UCSD-AML1 (cell line): ENCODE measurements at regions not wholly inside any gene's neighbourhood (a gene's known extent, or its start where the extent isn't known, plus 50 kb on each side); places are given as distances from the start of the nearest gene placed in this dataset.

Experiments used
- DNase-seq: peaks from one replicate; lab custom pipeline; 2025; ENCODE audit not compliant: unreplicated experiment; lab: John Stamatoyannopoulos, UW

DNA sequence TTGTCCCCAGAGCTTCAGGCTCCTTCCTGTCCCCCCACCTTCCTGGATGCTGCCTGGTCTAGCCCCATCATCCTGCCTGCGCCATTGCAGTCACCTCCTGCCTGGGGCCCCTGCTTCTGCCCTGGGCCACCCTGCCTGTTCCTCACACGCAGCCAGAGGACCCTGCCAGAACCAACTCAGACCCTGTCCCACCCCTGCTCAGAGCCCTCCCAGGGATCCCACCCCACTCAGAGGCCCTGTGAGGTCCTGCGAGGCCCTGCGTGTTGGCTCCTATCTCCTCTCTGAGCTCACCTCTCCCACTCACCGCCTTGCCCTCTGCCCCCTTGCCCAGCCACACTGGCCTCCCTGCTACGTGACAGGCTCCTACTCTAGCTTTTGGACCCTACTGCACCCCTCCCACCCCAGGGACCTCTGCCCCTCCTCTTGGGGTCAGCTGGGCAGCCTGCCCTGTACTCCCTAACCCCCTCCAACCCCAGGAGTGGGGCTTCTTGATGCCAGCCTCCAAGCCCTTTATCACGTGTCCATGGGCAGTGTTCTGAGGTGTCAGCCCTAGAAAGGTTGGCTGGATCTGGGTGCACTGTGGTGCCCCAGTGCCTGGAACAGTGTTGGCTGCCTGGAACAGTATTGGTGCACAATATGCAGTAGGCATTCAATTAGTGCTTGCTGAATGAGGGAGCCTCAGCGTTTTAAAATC is 68.3 kb downstream of the CEBPB start:
- peak; percentile 31 for DNase-seq

DNA sequence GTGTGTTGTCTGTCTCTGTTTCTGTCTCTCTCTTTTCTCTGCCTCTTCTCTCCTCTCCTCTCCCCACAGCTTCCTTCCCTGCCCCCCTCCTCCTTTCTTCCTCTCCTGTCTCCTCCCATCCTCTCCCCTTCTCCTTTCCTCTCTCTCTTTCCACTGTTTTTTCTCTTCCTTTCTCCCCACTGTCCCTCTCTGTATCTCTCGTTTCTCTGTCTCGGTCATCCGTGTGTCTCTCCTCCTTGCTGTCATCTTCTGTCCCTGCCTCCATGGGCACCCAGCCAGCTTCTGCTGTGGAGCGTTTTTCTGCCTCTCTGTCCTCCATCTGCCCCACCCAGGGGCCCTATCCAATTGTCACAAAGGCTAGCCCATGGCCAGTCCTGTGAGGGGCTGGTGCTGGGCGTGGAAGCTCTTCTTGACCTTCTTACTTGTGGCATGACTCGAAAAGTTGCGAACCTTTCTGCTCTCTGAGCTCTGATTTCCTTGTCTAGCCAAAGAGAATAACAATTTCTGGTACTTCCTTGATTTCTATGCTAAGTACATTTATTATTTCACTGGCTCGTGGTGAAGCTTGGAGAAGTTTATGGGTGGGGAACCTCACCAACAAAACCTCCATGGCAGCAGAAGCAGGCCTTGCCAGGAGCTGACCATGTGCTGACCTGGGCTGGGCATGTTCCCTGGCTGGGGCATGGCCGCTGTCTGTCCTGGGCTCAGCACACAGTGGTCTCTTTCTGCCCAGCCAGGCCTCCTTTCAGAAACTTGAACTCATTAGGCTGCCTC is 69.3 kb downstream of the CEBPB start:
- DNase-seq = no peak

DNA sequence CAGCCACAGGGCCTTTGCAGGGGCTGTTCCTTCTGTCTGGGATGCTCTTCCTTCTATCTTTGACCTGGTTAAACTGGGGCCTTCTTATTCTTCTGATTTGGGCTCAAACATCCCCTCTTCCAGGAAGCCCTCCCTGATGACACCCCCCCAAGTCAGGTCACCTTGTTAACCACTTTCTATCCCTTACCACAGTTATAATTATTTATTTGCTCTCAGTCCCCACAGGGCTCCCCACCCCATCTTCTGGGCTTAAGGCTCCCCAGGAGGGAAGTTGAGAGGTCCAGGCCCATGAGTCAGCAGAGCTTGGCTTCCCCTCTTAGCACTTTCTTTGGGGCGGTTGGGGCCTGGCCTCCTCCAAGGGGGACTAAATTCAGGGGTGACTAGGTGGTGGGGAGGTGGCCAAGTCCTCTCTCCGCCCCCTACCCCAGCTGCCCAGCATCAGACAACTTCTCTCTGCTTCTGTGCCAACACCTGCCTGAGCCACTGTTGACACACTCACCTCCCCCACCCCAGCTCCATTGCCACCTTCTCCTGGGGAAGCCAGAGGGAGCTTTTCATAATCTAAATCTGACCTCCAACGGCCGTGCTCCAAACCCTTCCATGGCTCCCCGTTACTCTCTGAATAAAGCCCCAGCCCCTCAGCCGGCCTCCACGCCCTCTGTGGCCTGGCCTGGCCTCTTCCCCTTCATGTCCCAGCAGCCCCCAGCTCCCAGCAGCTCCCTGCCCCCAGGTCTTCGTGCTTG is 70.0 kb downstream of the CEBPB start:
- DNase-seq = no peak

DNA sequence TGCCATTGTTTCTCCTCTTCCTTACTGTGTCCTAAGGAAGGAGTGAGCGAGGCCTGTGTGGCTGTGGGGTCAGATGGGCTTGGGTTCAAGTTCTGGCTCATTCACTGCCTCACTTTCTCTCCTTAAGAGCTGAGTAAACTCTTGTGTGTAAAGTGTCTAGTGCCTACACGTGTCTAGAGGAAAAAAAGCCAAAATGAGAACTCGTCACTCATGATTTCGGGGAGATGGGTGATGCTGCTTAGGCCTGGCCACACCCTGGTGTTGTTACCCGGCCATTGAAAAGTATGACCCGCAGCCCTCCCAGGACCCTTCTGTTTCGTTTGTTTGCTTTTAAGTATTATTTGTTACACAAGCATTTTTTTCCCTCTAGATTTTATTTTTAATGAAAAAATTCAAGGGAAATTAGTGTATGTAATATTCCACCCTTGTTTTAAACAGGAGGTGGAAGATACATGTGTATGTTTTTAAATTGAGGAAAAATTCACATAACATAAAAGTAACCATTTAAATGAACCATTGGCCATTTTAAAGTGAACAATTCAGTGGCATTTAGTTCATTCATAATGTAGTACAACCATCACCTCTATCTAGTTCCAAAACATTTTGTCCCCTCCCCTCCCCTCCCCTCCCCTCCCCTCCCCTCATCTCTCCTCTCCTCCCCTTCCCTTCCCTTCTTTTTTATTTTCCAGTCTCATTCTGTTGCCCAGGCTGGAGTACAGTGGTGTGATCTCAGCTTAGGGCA is 71.0 kb downstream of the CEBPB start:
- no peak for DNase-seq

DNA sequence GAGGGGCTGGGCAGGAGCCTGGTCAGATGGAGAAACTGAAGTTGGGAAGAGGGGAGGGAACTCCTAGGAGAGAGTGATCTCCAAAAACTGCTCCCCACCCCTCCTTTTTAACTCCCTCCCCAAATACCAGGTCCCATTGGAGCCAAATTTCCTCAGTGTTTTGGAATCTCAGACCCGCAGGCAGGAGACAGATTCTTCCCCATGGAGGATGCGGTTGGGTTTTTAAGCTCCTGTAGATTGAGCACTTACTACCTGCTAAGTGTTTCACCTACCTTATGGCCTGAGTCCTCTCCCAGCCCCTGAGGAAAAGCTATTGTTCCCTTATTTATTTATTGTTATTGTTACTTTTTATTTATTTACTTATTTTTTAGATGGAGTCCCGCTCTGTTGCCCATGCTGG is 73.2 kb downstream of the CEBPB start:
- no peak for DNase-seq

DNA sequence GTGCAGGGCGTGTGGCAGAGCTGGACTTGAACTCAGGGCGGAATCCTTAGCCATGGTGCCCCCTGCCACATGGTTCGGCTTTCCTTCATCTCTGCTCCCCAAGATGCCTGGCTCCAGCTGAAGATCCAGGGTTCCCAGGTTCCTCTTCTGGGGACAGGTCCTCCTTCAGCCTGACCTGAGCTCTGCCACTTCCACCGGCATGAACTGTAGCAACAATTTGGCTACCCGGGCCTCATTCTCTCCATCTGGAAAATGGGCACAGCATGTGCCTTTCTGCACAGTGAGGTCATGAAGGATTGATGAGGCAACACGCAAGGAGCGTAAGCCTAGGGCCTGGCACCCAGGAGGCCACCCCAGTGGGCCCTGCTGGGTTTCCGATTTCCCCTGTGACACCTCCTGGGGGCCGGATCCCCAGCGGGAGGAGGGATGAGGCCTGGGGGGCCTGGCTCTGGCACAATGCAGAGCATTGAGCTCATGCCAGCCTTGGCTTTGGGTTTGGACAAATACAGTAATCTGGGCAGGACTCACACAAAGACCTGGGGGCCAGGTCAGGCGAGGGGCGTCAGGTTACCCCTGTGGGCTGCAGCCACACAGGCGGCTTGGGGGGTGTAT is 74.0 kb downstream of the CEBPB start:
- DNase-seq = no peak

DNA sequence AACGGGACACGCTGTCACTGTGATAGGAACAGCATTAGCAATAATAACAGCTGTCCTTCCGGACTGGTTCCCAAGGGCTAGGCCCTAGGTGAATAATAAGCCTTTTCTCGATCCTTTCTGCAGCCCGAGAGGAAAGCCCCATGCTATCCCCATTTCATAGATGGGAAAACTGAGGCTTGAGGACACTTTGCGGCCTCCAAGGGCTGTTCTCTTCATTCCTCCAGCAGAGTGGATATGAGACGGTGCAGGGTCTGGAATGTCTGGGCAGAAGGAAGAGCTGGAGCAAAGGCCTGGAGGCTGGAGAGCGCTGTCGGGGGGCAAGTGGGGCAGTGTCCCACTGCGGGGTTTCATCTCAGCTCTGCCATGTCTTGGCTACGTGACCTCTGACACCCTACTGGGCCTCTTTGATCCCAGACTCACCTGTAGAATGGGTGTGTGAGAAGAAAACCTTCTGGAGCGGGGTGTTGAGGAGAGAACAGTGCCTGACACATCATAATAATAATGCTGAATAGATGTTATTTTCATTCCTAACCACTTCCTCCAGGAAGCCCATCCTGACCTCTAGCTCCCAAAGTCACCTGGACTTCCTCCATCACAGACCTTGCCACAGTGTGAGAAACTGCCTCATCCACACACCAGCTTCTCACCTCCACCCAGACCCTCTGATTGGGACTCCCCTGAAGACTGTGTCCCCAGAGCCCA is 74.8 kb downstream of the CEBPB start:
- DNase-seq = no peak

DNA sequence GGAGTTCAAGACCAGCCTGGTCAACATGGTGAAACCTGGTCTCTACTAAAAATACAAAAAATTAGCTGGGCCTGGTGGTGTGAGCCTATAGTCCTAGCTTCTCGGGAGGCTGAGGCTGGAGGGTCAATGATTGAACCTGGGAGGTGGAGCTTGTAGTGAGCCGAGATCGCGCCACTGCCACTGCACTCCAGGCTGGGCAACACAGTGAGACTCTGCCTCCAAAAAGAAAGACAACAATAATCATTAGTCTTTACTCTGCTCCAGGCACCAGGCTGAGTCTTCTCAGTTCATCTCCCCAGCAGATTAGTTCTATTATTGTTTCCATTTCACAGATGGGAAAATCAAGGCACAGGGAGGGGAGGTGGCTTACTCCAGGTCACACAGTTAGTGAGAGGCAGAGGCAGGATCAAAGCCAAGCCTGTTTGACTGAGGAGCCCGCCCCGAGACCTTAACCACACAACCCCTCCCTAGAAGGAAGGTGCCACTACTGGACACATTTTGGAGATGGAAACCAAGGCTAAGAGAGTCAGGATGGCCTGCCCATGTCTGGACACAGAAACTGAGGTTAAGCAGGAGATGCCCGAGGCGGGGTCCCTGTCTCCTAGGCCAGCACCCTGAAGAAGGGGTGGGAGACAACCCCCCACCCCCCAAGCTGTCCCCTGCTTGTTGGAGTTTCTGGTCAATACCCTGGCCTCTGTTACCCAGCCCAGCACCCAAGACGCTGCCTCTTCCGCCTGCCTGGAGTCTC is 75.8 kb downstream of the CEBPB start:
- DNase-seq = no peak

DNA sequence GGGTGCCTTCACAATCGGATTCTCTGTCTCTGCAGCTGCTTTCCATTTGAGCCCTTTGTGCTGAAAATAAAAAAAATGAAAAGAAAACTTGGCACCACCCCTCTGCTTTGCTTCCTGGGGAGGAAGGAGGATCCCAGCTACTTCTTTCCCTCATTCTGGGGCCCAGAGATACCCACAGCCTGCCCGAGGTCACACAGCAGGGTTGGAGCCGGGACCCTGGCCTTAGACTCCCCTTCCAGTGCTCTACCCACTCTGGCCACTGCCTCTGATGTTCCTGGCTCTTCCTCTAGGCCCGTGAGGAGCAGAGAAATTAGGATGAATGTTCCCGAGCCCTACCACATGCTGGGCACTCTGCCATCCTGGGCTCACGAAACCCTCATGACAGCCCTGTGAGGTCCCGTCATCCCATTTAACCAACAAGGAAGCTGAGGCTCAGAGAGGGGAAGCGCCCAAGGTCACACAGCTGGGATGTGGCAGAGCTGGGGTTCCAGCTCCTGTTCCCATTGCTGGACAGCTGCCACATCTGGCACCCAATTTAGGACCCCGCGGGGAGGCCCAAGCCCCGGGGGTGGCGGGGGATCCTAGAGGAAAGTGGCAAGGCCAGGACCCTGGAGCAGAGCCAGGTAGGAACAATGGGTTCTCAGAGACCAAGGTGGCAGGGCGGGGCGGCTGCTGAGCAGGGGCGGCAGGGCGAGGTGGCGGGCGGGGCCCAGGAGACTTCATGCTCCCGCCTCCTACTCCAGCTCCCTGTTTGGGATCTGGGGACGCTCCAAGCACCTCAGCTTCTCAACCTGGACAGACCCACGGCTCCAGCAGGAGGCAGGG is 76.6 kb downstream of the CEBPB start:
- DNase-seq = peak; percentile 36

DNA sequence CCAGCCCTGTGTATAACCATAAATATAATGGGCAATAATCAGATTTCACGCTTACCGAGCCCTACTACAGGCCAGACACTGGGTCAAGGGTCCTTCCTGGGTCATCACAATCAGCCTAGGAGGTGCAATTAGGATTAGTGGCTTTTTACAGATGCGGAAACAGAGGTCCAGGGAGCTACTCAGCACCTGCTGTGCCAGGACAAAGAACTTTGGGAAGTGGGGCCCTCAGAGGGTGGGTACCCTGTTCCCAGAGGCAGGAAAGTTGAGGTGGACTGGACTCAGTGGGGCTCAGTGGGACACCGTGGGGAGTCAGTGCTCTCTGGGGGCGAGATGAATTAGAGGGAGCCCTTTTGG is 77.2 kb downstream of the CEBPB start:
- no peak for DNase-seq

DNA sequence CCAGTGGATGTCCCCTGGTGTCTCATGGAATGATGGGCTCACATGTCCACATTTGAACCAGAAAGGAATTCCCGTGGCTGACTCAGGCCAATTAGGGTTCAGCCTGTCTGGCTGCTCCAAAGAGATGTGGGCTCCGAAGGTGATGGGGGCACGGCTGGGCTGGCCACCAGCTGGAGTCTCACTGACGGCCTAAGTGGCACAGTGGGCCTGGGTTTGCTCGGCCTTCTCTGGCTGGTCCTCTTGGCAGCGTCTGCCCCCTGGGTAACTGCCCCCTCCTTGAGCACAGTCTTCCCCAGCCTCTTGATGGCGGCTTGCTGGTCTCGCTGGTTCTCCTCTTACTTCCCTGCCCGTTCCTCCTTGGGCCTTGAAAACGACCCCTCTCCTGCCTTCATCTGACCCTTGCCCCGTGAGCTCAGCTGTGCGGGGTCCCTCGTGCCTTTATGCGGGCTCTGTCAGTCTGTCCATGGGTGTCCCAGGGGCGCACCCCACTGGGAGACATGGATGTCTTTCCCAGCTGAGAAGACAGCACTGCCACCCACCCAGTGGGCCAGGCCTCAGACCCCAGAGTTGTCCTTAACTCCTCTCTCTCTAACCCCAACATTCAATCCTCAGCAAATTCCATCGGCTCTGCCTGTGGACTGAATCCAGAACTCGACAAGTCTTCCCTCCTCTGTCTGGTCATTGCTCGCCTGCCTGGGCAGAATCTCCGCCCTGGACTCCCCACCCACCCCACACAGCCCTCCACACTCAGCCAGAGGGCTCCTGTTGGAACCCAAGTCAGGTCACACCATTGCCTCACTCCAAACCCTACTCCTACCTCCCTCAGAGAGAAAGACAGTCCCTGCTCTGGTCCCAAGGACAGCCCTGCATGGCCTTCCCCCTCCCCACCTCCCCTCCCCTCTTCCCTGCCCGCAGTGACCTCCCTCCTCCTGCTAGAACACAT is 78.7 kb downstream of the CEBPB start:
- DNase-seq = no peak

DNA sequence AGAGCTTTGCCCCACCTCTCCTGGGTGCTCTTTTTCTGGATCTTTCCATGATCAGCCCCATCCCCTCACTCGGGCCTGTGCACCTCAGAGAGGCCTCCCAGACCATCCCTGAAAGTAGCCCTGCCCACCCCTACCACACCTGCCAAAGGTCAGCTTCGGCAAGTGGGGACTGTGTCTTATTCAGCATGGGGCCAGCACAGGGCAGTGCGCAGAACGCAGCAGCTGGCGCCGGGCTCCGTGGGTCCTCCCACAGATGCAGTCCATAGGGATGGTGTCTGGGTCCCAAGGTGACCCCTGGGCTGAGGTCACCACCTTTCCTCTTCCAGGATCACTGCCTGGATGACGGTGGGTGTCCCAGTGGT is 79.4 kb downstream of the CEBPB start:
- no peak for DNase-seq

DNA sequence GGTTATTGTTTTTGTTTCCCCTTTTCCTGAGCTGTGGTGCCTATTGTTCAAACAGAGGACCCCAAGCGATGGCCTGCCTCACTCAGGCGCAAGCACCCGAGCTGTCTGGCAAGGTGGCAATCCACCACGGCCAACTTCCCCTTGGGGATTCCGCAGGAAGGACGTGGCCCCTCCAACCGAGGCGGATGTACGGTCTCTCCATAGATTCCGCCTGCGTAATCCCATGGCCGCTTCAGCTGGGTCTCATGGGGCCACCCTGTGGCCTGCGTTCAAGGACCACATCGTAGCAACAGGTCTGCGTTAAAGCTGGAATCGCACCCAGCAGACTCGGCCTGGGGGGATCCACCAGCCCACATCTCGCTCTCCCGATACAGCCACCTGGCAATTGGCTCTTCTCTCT is 79.9 kb downstream of the CEBPB start:
- peak; percentile 84 for DNase-seq

DNA sequence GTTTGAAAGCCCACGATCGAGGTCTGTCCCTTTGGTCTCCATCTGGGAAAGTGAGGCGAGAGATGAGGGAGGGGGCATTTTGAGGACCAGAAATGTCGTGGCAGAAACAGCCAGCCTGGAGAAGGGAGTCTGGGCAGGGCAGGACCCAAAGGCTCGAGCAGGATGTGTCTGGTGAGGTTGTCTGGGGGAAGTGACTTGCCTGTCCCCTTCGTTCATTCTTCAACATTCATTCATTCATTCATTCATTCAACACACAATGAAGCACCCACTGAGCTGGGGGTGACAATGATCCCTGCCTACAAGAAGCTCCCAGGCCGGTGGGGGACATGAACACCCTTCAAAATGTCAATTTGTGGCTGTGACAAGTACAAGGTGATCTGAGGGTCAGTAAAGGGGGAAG is 80.5 kb downstream of the CEBPB start:
- DNase-seq = peak; percentile 45

DNA sequence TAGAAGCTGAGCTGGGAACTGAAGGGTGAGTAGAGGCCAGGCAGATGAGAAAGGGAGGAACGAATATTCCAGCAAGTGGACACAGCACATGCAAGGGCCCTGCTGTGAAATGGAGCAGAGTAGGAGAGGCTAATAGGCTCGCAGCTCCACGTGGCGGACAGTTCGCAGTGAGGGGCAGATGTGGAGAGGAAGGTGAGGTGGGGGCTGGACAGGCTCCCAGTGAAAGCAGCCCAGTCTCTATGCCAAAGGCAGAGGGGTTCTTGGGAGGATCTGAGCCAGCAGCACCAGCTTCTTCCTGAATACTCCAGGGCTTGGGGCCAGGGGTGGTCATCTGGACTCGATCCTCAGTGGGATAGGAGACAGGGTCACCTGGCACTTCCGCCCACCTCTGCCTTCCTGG is 81.0 kb downstream of the CEBPB start:
- no peak for DNase-seq

DNA sequence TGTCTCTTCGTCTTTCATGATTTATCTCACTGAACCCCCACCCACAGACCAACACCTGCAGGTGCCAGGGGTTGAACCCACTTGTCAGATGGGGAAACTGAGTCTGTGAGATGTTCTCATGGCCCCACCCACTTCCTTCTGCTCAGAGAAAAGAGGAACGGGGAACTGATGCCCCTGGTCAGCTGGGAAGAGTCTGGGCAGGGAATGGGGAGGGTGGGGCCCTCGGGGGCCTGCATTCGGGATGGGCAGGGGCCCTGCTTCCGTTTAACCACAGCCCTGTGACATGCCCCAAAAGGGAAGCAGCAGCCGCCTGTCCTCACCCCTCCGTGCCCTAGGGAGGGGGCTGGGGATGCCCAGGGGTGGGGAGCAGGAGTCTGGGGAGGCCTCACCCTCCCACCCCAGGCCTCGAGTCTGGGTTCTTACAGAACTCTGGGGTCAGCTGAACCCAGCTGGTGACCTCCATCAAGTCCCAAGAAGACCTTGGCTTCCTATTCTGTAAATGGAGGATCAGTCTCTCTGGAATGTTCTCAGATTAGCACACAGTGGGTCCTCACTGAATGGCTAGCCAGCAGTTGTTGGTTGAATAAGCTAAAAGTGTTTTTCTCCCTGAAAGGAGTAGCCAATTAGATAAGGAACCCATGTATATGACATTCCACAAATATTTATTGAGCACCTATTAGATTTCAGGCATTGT is 81.5 kb downstream of the CEBPB start:
- DNase-seq = no peak

DNA sequence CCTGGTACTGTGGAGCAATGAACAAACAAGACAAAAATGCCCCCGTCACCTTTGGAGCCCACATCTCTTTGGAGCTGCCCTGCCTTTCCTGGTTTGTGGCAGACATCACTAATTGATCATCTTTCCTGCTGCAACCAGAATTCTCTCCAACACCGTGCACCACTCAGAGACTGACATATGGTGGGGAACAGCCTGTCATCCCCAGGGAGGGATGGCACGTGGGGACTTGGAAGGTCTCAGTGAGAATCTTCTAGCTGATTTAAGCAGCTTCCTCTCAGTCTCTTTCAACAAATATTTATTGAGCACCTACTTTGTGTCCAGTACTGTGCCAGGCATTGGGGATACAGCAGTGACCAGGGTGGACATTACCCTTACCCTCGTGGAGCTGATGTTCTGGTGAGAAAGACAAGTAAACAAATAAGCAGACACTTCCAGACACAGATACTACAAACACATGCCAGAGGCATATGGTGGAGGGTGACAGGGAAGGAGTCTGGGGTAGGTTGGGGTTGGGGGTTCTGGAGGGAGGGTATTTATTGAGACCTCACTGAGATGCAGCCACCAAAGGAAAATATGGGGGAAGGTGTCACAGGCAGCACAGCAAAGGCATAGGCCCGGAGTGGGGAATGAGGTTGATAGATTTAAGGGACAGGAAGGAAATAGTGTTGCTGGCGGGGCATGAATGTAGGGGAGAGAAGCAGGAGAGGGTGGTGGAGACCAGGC is 82.3 kb downstream of the CEBPB start:
- DNase-seq = no peak
